OCI-LY7 (cell line): ENCODE measurements at regions not wholly inside any gene's neighbourhood (a gene's known extent, or its start where the extent isn't known, plus 50 kb on each side); places are given as distances from the start of the nearest gene placed in this dataset.

Experiments used
- BruUV-seq: library from RNA; stranded (reverse); fragments of 400-500 nt; replicated peaks from 2 replicates; lab custom pipeline; 2021; lab: Mats Ljungman, UMichigan
- CTCF ChIA-PET: fragments of 300-600 bp; sonication (Branson Sonifier 250); formaldehyde crosslinking; loops from one replicate; lab custom pipeline; 2022; ENCODE audit warnings: antibody characterized with exemption; ENCODE audit not compliant: unreplicated experiment; lab: Charles Lee
- POLR2A ChIA-PET: fragments of 300-600 bp; sonication (Branson Sonifier 250); formaldehyde crosslinking; loops from one replicate; lab custom pipeline; 2022; ENCODE audit warnings: antibody characterized with exemption; lab: Charles Lee
- DNase-seq: peaks from one replicate; pipeline ENCODE4 v3.0.0-alpha.2; 2015; ENCODE audit warnings: low spot score
- H2AFZ ChIP-seq: fragments of 200-600 bp; sonication (generic), shearing (Covaris generic); 2 replicates; pipeline ENCODE4 v1.6.1; 2014; ENCODE audit warnings: mild to moderate bottlenecking, antibody characterized with exemption, low read length, moderate library complexity
- H3K27ac ChIP-seq: fragments of 200-600 bp; sonication (generic); 2 replicates; pipeline ENCODE4 v1.5.1; 2014; ENCODE audit warnings: mixed run types, low read depth, mild to moderate bottlenecking, moderate library complexity, low read length, inconsistent platforms; ENCODE audit not compliant: poor library complexity, severe bottlenecking
- H3K36me3 ChIP-seq: fragments of 200-600 bp; sonication (generic); 2 replicates; pipeline ENCODE4 v1.6.1; 2014; ENCODE audit warnings: mild to moderate bottlenecking, antibody characterized with exemption, low read length, moderate library complexity, mixed read lengths; ENCODE audit not compliant: insufficient read depth
- H3K4me1 ChIP-seq: fragments of 200-600 bp; sonication (generic); 2 replicates; pipeline ENCODE4 v1.5.1; 2014; ENCODE audit warnings: mild to moderate bottlenecking, low read length; ENCODE audit not compliant: insufficient read depth, poor library complexity, severe bottlenecking
- H3K4me2 ChIP-seq: fragments of 200-600 bp; sonication (generic); 2 replicates; pipeline ENCODE4 v1.6.1; 2014; ENCODE audit warnings: mild to moderate bottlenecking, low read length
- H3K4me3 ChIP-seq: fragments of 200-600 bp; sonication (generic); 2 replicates; pipeline ENCODE4 v1.5.1; 2014; ENCODE audit warnings: mild to moderate bottlenecking, low read depth, low read length; ENCODE audit not compliant: poor library complexity, severe bottlenecking
- H3K79me2 ChIP-seq: fragments of 200-600 bp; sonication (generic); 2 replicates; pipeline ENCODE4 v1.6.1; 2016; ENCODE audit warnings: low read depth, mild to moderate bottlenecking, low read length, moderate library complexity, mixed read lengths; ENCODE audit not compliant: insufficient read depth
- H3K9me2 ChIP-seq: fragments of 200-600 bp; sonication (generic); 2 replicates; pipeline ENCODE4 v1.6.1; 2016; ENCODE audit warnings: mild to moderate bottlenecking, low read length, mixed read lengths; ENCODE audit not compliant: insufficient read depth
- H3K9me3 ChIP-seq: fragments of 200-600 bp; sonication (generic); 2 replicates; pipeline ENCODE4 v1.6.1; 2014; ENCODE audit warnings: mild to moderate bottlenecking, mixed run types, low read length, mixed read lengths
- H4K20me1 ChIP-seq: fragments of 200-600 bp; sonication (generic); 2 replicates; pipeline ENCODE4 v1.6.1; 2014; ENCODE audit warnings: mild to moderate bottlenecking, antibody characterized with exemption, low read length, moderate library complexity, mixed read lengths; ENCODE audit not compliant: insufficient read depth
- EZH2phosphoT487 ChIP-seq: fragments of 200-600 bp; sonication (generic); IDR thresholded peaks from 2 replicates; pipeline ENCODE4 v1.6.1; 2018; ENCODE audit warnings: low read depth, borderline replicate concordance, mild to moderate bottlenecking, mixed run types, antibody characterized with exemption, low read length, moderate library complexity, mixed read lengths
- intact Hi-C: fragments of 100-400 bp; cut with micrococcal nuclease; formaldehyde crosslinking; loops from one replicate; pipeline ENCODE4 v1.10.0; 2022; ENCODE audit not compliant: unreplicated experiment
- TF ChIP-seq, protein P1 (sequence below): fragments of 200-600 bp; sonication (generic); conservative IDR thresholded peaks from 2 replicates; pipeline ENCODE4 v1.5.1; 2014; ENCODE audit warnings: mild to moderate bottlenecking, antibody characterized with exemption, low read length, moderate library complexity, mixed read lengths

DNA sequence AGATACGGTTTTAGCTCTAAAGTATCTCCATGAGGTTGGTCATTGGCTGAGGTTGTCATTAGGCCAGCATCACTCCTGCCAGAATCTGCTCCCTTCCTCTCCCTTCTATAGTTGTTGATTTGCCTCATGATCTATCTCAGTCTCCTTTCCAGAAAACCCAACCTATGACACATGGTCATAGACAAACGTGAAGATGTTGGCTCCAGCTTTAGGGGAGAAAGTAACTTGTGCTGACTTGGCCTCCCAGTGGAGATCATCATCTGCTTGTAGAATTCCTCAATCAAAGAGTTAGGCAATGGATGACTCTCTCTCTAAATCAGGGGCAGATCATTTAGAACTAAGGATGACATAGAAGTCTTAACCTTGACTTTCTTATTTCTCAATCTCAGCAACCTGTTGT is 894.4 kb downstream of the TTLL7 start:
- CTCF ChIA-PET, result no interaction called here
- no TSS peak for BruUV-seq
- Histone ChIP-seq H2AFZ (no peak overlapping the region), H3K4me3 (no peak overlapping the region), H3K4me2 (no peak overlapping the region), H3K4me1 (no peaks in the 10 kb centered on the region), H3K79me2 (no peaks in the 10 kb centered on the region), H4K20me1 (no peaks in the 10 kb centered on the region), H3K36me3 (no peaks in the 10 kb centered on the region), H3K27ac (no peak overlapping the region), H3K9me3 (no peaks in the 10 kb centered on the region), H3K9me2 (no peaks in the 10 kb centered on the region)
- intact Hi-C loops, result no loop called here
- no peak for DNase-seq
- TF ChIP-seq, protein P1, sequence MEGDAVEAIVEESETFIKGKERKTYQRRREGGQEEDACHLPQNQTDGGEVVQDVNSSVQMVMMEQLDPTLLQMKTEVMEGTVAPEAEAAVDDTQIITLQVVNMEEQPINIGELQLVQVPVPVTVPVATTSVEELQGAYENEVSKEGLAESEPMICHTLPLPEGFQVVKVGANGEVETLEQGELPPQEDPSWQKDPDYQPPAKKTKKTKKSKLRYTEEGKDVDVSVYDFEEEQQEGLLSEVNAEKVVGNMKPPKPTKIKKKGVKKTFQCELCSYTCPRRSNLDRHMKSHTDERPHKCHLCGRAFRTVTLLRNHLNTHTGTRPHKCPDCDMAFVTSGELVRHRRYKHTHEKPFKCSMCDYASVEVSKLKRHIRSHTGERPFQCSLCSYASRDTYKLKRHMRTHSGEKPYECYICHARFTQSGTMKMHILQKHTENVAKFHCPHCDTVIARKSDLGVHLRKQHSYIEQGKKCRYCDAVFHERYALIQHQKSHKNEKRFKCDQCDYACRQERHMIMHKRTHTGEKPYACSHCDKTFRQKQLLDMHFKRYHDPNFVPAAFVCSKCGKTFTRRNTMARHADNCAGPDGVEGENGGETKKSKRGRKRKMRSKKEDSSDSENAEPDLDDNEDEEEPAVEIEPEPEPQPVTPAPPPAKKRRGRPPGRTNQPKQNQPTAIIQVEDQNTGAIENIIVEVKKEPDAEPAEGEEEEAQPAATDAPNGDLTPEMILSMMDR, result no peak
- TF ChIP-seq EZH2phosphoT487, result no peak
- POLR2A ChIA-PET, result interaction anchor here (1.0 kb wide), 1 partner anchor 8 kb away, joined by 3 read pairs; no protein-coding TSS in a partner anchor

DNA sequence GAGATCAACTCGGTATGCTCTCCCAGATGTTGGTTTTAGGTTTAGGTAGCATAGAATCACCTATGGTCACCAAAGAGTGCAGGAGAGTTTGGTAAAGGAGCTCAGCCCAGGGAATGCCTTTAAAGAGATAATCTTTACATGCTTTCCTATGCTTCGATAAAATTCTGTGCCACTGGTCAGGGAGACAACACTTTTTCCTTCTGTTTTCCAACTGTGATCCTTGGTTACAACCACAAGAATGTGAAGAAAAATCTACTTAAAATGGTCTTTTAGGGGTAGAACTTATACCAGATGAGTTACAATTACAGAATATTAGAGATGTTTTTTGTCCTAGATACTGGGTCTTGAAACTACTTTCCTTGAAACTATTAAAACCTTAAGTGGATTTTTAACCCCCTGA is 895.6 kb downstream of the TTLL7 start:
- no peaks in the 10 kb centered on the region for H3K9me2 ChIP-seq
- H3K4me3 ChIP-seq, result no peak overlapping the region
- TF ChIP-seq EZH2phosphoT487, result no peak
- TF ChIP-seq, protein P1, result no peak
- no peak for DNase-seq
- ChIA-PET CTCF (no interaction called here), POLR2A (no interaction called here)
- no peaks in the 10 kb centered on the region for H3K36me3 ChIP-seq
- no peak overlapping the region for H2AFZ ChIP-seq
- intact Hi-C loops, result no loop called here
- no peaks in the 10 kb centered on the region for H4K20me1 ChIP-seq
- no TSS peak for BruUV-seq
- no peak overlapping the region for H3K4me2 ChIP-seq
- no peaks in the 10 kb centered on the region for H3K4me1 ChIP-seq
- no peaks in the 10 kb centered on the region for H3K79me2 ChIP-seq
- H3K27ac ChIP-seq, result no peak overlapping the region
- no peaks in the 10 kb centered on the region for H3K9me3 ChIP-seq

DNA sequence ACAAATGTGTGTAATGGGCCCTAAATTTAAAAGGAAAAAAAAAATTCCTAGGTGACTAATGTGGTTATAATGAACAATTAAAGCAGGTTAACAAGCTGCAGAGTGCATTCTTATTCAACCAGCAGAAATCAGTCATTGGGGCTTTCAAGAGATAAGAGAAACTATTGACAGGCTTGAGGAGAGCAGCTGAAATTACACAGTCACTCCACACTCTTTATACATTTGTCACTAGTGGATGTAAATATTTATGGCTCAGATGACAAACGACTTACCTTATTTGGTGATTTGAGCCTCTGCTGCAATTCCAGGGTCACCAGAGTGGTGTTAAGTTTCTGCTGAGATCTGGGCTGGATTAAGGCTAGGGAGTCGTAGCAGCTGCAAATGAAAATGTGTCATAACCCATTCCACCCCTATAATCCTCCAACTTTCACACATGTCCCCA is 896.3 kb downstream of the TTLL7 start:
- Histone ChIP-seq H3K4me1 (no peaks in the 10 kb centered on the region), H3K4me3 (no peak overlapping the region), H3K4me2 (no peak overlapping the region), H3K9me3 (no peaks in the 10 kb centered on the region), H2AFZ (no peak overlapping the region), H4K20me1 (no peaks in the 10 kb centered on the region), H3K79me2 (no peaks in the 10 kb centered on the region), H3K36me3 (no peaks in the 10 kb centered on the region), H3K27ac (no peak overlapping the region), H3K9me2 (no peaks in the 10 kb centered on the region)
- no peak for DNase-seq
- POLR2A ChIA-PET, result interaction anchor here (0.6 kb wide), 1 partner anchor 766 kb away, joined by 3 read pairs; no protein-coding TSS in a partner anchor
- TF ChIP-seq, protein P1, result no peak
- TF ChIP-seq EZH2phosphoT487, result no peak
- CTCF ChIA-PET, result no interaction called here
- intact Hi-C loops, result no loop called here
- BruUV-seq, result no TSS peak
